GM21423 (cell line): ENCODE measurements at regions not wholly inside any gene's neighbourhood (a gene's known extent, or its start where the extent isn't known, plus 50 kb on each side); places are given as distances from the start of the nearest gene placed in this dataset.

Experiments
- ATAC-seq: cut with Tn5 transposase; IDR thresholded peaks from one replicate; pipeline ENCODE4 v1.9.1; 2021; ENCODE audit warnings: mild to moderate bottlenecking, moderate library complexity; ENCODE audit not compliant: unreplicated experiment

DNA sequence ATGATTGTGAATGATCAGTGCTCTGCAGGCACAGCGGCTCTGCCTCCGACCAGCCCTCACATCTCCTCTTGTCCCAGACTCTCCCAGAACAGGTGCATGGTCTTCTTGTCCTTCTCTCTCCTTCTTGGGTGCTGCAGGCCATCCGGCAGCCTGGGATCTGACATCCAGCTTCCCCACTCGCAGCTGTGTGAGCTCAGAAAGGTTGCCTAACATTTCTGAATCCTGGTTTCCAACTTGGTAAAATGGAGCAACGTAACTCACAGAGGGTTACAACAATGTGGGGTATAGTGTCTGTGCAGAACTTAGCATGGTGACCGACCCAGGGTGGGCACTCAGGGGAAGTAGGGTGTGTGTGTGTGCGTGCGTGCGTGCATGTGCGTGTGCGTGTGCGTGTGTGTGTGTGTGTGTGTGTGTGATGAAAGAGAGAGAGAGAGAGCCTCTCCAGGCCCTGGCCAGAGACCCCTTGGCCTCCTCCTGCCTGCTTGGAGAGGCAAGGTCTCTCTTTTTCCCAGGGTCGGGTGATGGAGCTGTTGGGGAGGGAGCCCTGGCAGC, 110.1 kb downstream of the SNX5 start:
- ATAC-seq, result no peak

- no peak for ATAC-seq
Measured at GRCh38 chr20:17857639-17858449, 110.8 kb downstream of the SNX5 start.

- no peak for ATAC-seq
Measured at GRCh38 chr20:17856837-17857605, 111.6 kb downstream of the SNX5 start.

GRCh38 chr20:17856024-17856564, 112.5 kb downstream of the SNX5 start:
- ATAC-seq, result peak; percentile 79

GRCh38 chr20:17854307-17854903, 114.2 kb downstream of the SNX5 start:
- no peak for ATAC-seq

DNA sequence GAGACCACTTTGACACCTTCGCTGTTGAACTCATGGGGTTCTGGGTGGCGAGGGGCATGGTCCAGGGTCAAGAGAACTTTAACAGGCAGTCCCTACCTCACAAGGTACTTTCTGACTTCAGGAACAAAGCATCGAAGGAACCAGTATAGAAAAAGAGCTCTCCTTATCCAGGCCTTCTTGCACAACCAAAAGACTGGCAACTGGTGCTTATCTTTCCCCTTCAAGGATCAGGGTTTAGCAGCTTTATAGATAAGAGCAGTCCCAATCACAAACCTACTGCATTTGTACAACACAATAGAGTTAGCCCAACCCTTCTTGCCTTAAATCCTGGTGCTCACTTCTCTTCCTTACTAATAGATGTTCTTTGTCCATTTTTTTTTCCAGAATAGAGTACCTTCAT, 116.3 kb downstream of the SNX5 start:
- no peak for ATAC-seq

DNA sequence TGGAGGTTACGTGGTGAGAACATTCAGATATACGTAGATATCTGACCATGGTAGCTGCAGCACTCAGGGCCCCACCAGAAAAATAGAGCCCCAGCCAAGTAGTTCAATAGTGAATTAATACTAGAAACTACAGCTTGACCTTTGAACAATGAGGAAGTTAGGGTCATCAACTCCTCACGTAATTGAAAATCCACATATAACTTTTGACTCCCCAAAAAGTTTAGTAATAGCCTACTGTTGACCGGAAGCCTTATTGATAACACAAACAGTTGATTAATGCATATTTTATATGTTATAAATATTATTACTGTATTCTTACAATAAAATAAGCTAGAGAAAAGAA, 117.9 kb downstream of the SNX5 start:
- ATAC-seq, result no peak

DNA sequence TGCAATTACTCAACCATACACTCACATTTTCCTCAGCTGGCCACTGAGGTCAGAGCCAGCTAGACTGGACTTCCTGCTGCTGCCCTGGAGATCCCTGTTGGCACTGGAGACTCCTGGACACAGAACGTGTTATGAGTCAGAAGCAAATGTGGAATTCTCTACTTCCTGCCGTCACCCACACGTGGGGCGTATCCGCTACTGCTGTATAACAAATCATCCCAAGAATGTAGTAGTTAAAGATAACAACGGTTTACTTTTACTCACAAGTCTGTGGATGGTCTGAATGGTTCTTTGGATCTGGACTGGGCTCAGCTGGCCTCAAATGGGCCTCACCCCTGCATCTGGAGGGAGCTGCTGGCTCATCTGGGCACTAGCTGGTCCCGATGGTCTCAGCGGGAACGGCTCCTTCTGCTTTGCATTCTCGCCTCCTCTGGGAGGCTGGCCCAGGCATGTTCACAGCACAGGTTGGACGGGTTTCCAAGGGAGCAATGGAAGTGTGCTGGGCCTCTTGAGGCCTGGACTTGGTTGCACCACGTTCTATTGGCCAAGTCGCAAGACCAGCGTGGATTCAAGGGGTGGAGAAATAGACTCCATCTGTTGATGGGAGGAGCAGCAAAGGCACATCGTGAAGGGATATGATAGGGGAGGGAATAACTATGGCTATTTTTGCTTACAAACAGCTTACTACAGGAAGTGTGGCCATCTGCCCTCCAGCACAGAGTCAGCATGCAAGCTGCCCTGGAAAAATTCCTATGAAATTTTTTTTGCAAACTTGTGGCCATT, 118.5 kb downstream of the SNX5 start:
- no peak for ATAC-seq

DNA sequence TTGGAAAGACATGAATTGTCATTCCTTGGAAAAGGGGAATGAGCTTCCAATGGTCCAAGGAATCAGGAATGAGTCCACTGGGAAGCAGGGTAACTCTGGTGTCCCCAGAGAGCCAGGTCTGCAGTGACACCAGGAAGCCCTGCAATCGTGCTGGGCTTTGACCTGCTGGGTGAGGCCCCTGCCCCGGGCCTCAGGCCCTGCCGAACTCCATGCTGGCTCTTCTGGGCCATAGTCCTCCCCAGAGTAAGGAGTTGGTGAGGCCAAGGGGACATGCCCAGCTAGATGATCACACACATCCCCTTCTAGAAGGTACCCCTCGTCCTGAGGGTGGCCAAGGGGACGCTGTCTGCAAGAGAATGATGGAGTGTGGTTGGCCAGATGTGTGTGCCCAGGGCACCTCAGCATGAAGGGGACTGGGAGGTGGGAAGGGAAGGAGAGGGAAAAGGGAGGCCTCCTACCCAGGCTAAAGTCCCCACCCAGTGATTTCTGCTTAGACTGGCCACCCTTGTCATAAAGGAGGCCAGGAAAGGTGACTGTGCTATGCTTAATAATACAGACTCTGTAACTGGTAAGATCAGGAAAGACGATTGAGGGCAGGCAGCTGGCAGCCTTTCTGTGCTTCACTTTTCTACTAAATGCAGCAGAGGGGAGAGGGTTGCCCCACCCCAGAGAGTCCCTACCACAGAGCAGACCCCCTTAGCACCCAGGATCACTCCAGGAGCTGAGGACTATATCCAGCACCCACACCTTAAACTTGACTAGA, 119.3 kb downstream of the SNX5 start:
- no peak for ATAC-seq

- no peak for ATAC-seq
Measured at GRCh38 chr20:17848249-17849048, 120.1 kb downstream of the SNX5 start.

DNA sequence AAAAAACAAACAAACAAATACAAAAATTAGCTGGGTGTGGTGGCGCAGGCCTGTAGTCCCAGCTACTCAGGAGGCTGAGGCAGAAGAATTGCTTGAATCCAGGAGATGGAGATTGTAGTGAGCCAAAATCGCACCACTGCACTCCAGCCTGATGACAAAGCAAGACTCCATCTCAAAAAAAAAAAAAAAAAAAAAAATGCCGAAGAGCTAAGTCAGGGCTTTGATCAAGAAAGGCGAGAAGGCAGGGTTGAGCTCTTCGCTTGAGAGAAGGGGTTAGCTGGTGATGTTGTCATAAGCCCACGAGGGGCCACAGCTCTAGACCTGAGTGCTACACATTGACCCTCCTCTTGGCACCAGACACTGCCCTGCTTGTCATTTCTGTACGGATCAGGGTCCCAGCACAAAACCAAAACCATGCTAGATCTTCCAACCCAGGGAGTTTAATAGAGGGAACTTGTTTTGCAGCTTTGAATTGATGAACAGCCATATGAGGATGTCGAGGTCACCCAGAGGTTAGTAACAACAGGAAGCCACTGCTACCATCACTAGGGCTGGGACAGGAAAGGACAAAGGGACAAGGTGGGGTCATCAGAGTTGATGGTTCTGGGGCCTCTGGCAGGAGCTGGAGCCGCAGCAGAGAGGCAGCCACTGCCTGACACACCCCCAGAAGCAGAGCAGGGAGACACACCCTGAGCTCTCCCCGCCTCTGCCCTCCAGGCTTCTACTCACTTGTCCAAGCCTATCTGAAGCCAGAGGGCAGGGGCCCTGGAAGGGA, 122.7 kb downstream of the SNX5 start:
- ATAC-seq, result no peak

DNA sequence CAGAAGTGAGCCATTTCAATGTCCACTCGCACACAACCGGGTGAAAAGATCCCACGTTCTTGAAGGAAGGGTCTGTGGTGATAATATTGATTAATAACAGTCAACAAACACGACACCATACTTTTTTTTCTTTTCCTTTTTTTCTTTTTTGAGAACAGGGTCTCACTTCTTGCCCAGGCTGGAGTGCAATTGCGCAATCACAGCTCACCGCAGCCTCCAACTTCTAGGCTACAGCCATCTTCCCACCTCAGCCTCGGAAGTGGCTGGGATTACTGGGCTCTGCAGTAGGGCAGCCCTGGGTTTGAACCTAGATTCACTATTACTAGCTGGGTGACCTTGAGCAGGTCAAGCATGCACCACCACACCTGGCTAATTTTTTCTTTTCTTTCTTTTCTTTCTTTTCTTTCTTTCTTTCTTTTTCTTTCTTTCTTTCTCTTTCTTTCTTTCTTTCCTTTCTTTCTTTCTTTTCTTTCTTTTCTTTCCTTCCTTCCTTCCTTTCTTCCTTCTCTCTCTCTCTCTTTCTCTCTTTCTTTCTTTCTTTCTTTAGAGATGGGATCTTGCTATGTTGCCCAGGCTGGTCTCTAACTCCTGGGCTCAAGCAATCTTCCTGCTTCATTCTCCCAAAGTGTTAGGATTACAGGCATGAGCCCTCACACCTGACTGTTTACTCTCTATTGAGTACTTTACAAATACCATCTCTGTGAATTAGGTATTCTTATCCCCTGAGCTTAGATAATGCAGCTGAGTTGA, 123.9 kb downstream of the SNX5 start:
- no peak for ATAC-seq

DNA sequence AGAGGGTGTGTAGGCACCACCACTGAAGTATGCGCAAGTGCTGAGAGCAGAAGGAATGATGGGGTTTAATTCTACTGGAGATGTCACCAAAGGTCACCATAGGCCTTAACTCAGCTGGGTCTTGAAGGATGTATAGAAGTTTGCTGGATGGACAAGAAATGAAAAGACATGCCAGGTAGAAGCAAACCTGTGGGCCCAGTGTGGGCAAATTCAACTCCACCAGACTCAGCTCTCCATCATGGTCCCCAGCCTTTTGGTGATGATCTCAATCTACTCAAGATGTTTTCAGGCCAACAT, 124.5 kb downstream of the SNX5 start:
- ATAC-seq, result no peak

- ATAC-seq, result peak; percentile 48
Measured at GRCh38 chr20:17843246-17844132, 125.1 kb downstream of the SNX5 start.

- ATAC-seq, result no peak
Measured at GRCh38 chr20:17841751-17842215, 126.8 kb downstream of the SNX5 start.

- no peak for ATAC-seq
Measured at GRCh38 chr20:17840423-17840822, 128.2 kb downstream of the SNX5 start.

DNA sequence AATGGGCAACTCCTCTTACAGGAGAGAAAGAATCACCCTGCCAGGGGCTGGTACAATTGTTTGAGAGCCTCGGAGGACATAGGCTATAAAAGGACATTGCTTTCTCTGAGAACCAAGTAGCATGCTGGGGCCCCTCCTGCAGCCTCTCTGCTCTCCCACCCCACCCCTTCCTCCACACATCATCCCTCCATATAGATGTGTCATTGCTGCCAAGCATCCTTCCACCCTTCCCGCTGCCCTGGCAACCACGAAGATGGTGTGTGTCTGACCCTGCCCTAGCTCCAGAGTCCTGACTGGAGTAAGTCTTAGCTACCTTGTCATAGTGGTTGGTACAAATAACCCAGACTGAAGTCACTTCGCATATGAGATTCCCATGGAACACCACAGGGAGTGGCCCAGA, 129.7 kb downstream of the SNX5 start:
- no peak for ATAC-seq
